Peyer's patch (tissue), 4 donors: ENCODE measurements at regions not wholly inside any gene's neighbourhood (a gene's known extent, or its start where the extent isn't known, plus 50 kb on each side); places are given as distances from the start of the nearest gene placed in this dataset.

Experiments
- CTCF ChIP-seq, 6 experiments: fragments of 450-650 bp in 4 of 6; fragments of 200-600 bp in 2 of 6; sonication (generic) in 1 of 6; IDR thresholded peaks; one replicate each; pipeline ENCODE4 v1.5.1; 2017 to 2019; ENCODE audit warnings: antibody characterized with exemption in 6 of 6, mild to moderate bottlenecking in 3 of 6, moderate library complexity in 1 of 6
- POLR2A ChIP-seq, 2 donors: fragments of 450-650 bp; IDR thresholded peaks; one replicate each; pipeline ENCODE4 v1.5.1; 2017; ENCODE audit warnings: antibody characterized with exemption in 2 of 2, mild to moderate bottlenecking in 2 of 2, moderate library complexity in 2 of 2

GRCh38 chr11:128354476-128354875 is 232.9 kb downstream of the ETS1 start:
- no peak for TF ChIP-seq CTCF (IDR thresholded peaks at IDR 0.05)
- TF ChIP-seq POLR2A (IDR thresholded peaks at IDR 0.05): no peak
